ENCODE measurements at regions not wholly inside any gene's neighbourhood (a gene's known extent, or its start where the extent isn't known, plus 50 kb on each side); places are given as distances from the start of the nearest gene placed in this dataset.

- TF ChIP-seq CTCF (conservative IDR thresholded peaks at IDR 0.05; ENCODE audit: low read depth in 2 of 2): no peak
- no peak for TF ChIP-seq EZH2phosphoT487 (IDR thresholded peaks at IDR 0.05; ENCODE audit: unreplicated experiment)
- no peak for TF ChIP-seq POLR2AphosphoS5 (IDR thresholded peaks at IDR 0.05; ENCODE audit: low read depth)
- no peak for TF ChIP-seq EZH2 (IDR thresholded peaks at IDR 0.05; ENCODE audit: low read depth, unreplicated experiment)
- TF ChIP-seq JUNB (IDR thresholded peaks at IDR 0.05; ENCODE audit: unreplicated experiment): no peak
- no peak for TF ChIP-seq REST (IDR thresholded peaks at IDR 0.05; ENCODE audit: unreplicated experiment)
Measured at GRCh38 chr5:3534997-3535396, 60.6 kb upstream of the IRX1 start.
